H1 (cell line): ENCODE measurements at regions not wholly inside any gene's neighbourhood (a gene's known extent, or its start where the extent isn't known, plus 50 kb on each side); places are given as distances from the start of the nearest gene placed in this dataset.

Source experiments
- CTCF ChIA-PET: fragments of 300-600 bp; sonication (Branson Sonifier 250); formaldehyde crosslinking; loops from one replicate; lab custom pipeline; 2021; ENCODE audit not compliant: partially characterized antibody; lab: Charles Lee
- POLR2A ChIA-PET: fragments of 300-600 bp; sonication (Branson Sonifier 250); formaldehyde crosslinking; loops from one replicate; lab custom pipeline; 2021; ENCODE audit warnings: inconsistent platforms; ENCODE audit not compliant: partially characterized antibody; lab: Charles Lee
- DNase-seq, 2 experiments: peaks; one replicate each; pipeline versions ENCODE4 v3.0.0 to v3.0.0-alpha.2; 2010 to 2022; ENCODE audit warnings: low spot score in 2 of 2, low read depth in 1 of 2, mixed read lengths in 1 of 2
- FAIRE-seq: peaks from 2 replicates; lab custom pipeline; 2011; peaks lifted over from hg19 to GRCh38; lab: Jason Lieb, UNC
- H2AFZ ChIP-seq: 2 replicates; pipeline ENCODE4 v1.8.1; 2012; ENCODE audit warnings: low read length, inconsistent platforms
- H2AK5ac ChIP-seq: 2 replicates; pipeline ENCODE4 v1.6.1; 2013; ENCODE audit warnings: low read depth, low read length
- H2BK120ac ChIP-seq: replicated peaks from 2 replicates; pipeline ENCODE3; 2013; ENCODE audit warnings: low read depth, low read length, inconsistent platforms
- H2BK12ac ChIP-seq: 2 replicates; pipeline ENCODE4 v1.6.1; 2013; ENCODE audit warnings: low read depth, low read length
- H2BK15ac ChIP-seq: 2 replicates; pipeline ENCODE4 v1.6.1; 2013; ENCODE audit warnings: low read length
- H2BK20ac ChIP-seq: 2 replicates; pipeline ENCODE4 v1.6.1; 2013; ENCODE audit warnings: low read length
- H2BK5ac ChIP-seq: 2 replicates; pipeline ENCODE4 v1.6.1; 2013; ENCODE audit warnings: low read depth, low read length
- H3K14ac ChIP-seq: 2 replicates; pipeline ENCODE4 v1.6.1; 2013; ENCODE audit warnings: inconsistent platforms; ENCODE audit not compliant: insufficient read length
- H3K18ac ChIP-seq: 2 replicates; pipeline ENCODE4 v1.6.1; 2013; ENCODE audit warnings: low read length; ENCODE audit errors: extremely low read depth
- H3K23ac ChIP-seq: 2 replicates; pipeline ENCODE4 v1.6.1; 2013; ENCODE audit warnings: inconsistent platforms; ENCODE audit not compliant: insufficient read length
- H3K23me2 ChIP-seq: 2 replicates; pipeline ENCODE4 v1.6.1; 2013; ENCODE audit warnings: low read depth, low read length
- H3K27ac ChIP-seq: 2 replicates; pipeline ENCODE4 v1.6.1; 2011; ENCODE audit warnings: low read depth, low read length, inconsistent platforms
- H3K27me3 ChIP-seq, 4 experiments: replicated peaks in 1 of 4; 1 replicate in 1 of 4; 2 replicates in 3 of 4; pipeline versions ENCODE4 v1.6.1 to v1.8.1; 2011 to 2013; ENCODE audit warnings: low read length in 3 of 4, mild to moderate bottlenecking in 3 of 4, inconsistent platforms in 2 of 4, mixed read lengths in 2 of 4, moderate library complexity in 1 of 4; ENCODE audit not compliant: control insufficient read depth in 3 of 4, insufficient read depth in 3 of 4; ENCODE audit errors: extremely low read depth in 1 of 4
- H3K36me3 ChIP-seq, 4 experiments: 2 replicates each; pipeline versions ENCODE4 v1.6.1 to v1.8.1; 2011 to 2013; ENCODE audit warnings: mild to moderate bottlenecking in 4 of 4, low read length in 3 of 4, moderate library complexity in 2 of 4, control low read depth in 1 of 4, inconsistent platforms in 1 of 4; ENCODE audit not compliant: insufficient read depth in 4 of 4, control insufficient read depth in 2 of 4
- H3K4ac ChIP-seq: replicated peaks from 2 replicates; pipeline ENCODE3; 2013; ENCODE audit warnings: low read length, low read depth, mixed read lengths, inconsistent platforms; ENCODE audit not compliant: insufficient read length
- H3K4me1 ChIP-seq, 4 experiments: replicated peaks in 1 of 4; 1 replicate in 1 of 4; 2 replicates in 3 of 4; pipeline versions ENCODE4 v1.6.1 to v1.8.1; 2011 to 2013; ENCODE audit warnings: low read length in 3 of 4, inconsistent platforms in 2 of 4, mixed read lengths in 1 of 4; ENCODE audit not compliant: insufficient read depth in 4 of 4, control insufficient read depth in 3 of 4
- H3K4me2 ChIP-seq, 2 experiments: 2 replicates each; pipeline versions ENCODE4 v1.6.1 to v1.8.1; 2011 to 2013; ENCODE audit warnings: low read depth in 2 of 2, low read length in 2 of 2, control low read depth in 1 of 2, inconsistent platforms in 1 of 2, mild to moderate bottlenecking in 1 of 2; ENCODE audit not compliant: insufficient read depth in 1 of 2
- H3K4me3 ChIP-seq, 4 experiments: fragments of 200-600, 300-600 bp in 1 of 4; sonication (generic), shearing (Covaris generic), sonication (Bioruptor Twin) in 1 of 4; 2 replicates each; pipeline versions ENCODE4 v1.5.1 to v1.8.1; 2011 to 2016; ENCODE audit warnings: low read length in 4 of 4, low read depth in 3 of 4, control low read depth in 2 of 4, inconsistent platforms in 2 of 4, mild to moderate bottlenecking in 2 of 4, mixed read lengths in 1 of 4, moderate library complexity in 1 of 4; ENCODE audit not compliant: insufficient read depth in 2 of 4; ENCODE audit errors: extremely low read depth in 1 of 4
- H3K56ac ChIP-seq: replicated peaks from 2 replicates; pipeline ENCODE3; 2013; ENCODE audit warnings: low read depth, mild to moderate bottlenecking, mixed read lengths, low read length, inconsistent platforms; ENCODE audit not compliant: insufficient read length
- H3K79me1 ChIP-seq: 2 replicates; pipeline ENCODE4 v1.6.1; 2013; ENCODE audit warnings: low read depth, low read length, control low read depth
- H3K79me2 ChIP-seq, 2 experiments: 2 replicates each; pipeline versions ENCODE4 v1.6.1 to v1.8.1; 2012 to 2013; ENCODE audit warnings: low read length in 2 of 2, mild to moderate bottlenecking in 2 of 2, inconsistent platforms in 1 of 2; ENCODE audit not compliant: insufficient read depth in 2 of 2, control insufficient read depth in 1 of 2
- H3K9ac ChIP-seq, 4 experiments: replicated peaks in 1 of 4; 1 replicate in 1 of 4; 2 replicates in 3 of 4; pipeline versions ENCODE4 v1.6.1 to v1.8.1; 2011 to 2013; ENCODE audit warnings: low read depth in 3 of 4, low read length in 3 of 4, control low read depth in 2 of 4, mild to moderate bottlenecking in 2 of 4, moderate library complexity in 2 of 4, inconsistent platforms in 1 of 4; ENCODE audit errors: extremely low read depth in 1 of 4
- H3K9me3 ChIP-seq, 2 experiments: 2 replicates each; pipeline versions ENCODE4 v1.6.1 to v1.8.1; 2012 to 2013; ENCODE audit warnings: mild to moderate bottlenecking in 2 of 2, moderate library complexity in 2 of 2, control low read depth in 1 of 2, inconsistent platforms in 1 of 2, low read depth in 1 of 2, low read length in 1 of 2, mixed read lengths in 1 of 2; ENCODE audit not compliant: insufficient read depth in 2 of 2
- H4K20me1 ChIP-seq, 2 experiments: replicated peaks in 1 of 2; 2 replicates each; pipeline versions ENCODE3 to v1.8.1; 2011 to 2013; ENCODE audit warnings: inconsistent platforms in 2 of 2, low read length in 2 of 2, mild to moderate bottlenecking in 1 of 2; ENCODE audit not compliant: insufficient read depth in 2 of 2, control insufficient read depth in 1 of 2
- H4K5ac ChIP-seq: 2 replicates; pipeline ENCODE4 v1.6.1; 2013; ENCODE audit warnings: low read length, low read depth, mixed read lengths, inconsistent platforms; ENCODE audit not compliant: insufficient read length
- H4K8ac ChIP-seq: 2 replicates; pipeline ENCODE4 v1.8.0; 2013; ENCODE audit warnings: mild to moderate bottlenecking, moderate library complexity, low read length, inconsistent platforms; ENCODE audit not compliant: insufficient read depth; ENCODE audit errors: extremely low read depth
- H4K91ac ChIP-seq: replicated peaks from 2 replicates; pipeline ENCODE3; 2013; ENCODE audit warnings: low read length, mixed read lengths, inconsistent platforms; ENCODE audit not compliant: insufficient read length
- ASH2L ChIP-seq: fragments of 200-600, 300-600 bp; sonication (generic); IDR thresholded peaks from one replicate; pipeline ENCODE4 v1.7.1; 2017; ENCODE audit warnings: low read length
- ATF2 ChIP-seq: IDR thresholded peaks from 2 replicates; pipeline ENCODE4 v1.6.1; 2012; ENCODE audit warnings: low read length, inconsistent platforms
- ATF3 ChIP-seq: IDR thresholded peaks from 2 replicates; pipeline ENCODE4 v1.6.1; 2011; ENCODE audit warnings: low read depth, mild to moderate bottlenecking, low read length; ENCODE audit not compliant: insufficient read depth
- CHD2 ChIP-seq: IDR thresholded peaks from 2 replicates; pipeline ENCODE4 v1.6.1; 2012; ENCODE audit warnings: low read length, improper control_type of control experiment
- CREB1 ChIP-seq: IDR thresholded peaks from 2 replicates; pipeline ENCODE4 v1.6.1; 2012; ENCODE audit warnings: inconsistent platforms
- GTF2F1 ChIP-seq: IDR thresholded peaks from 2 replicates; pipeline ENCODE4 v1.6.1; 2012; ENCODE audit warnings: low read depth, low read length, improper control_type of control experiment, borderline replicate concordance
- KDM1A ChIP-seq: fragments of 200-600, 300-600 bp; sonication (generic); IDR thresholded peaks from 2 replicates; pipeline ENCODE4 v1.7.1; 2016; ENCODE audit warnings: mild to moderate bottlenecking, low read length, borderline replicate concordance
- NANOG ChIP-seq: IDR thresholded peaks from 2 replicates; pipeline ENCODE4 v1.6.1; 2011; ENCODE audit warnings: low read length, low read depth, mild to moderate bottlenecking, inconsistent platforms; ENCODE audit not compliant: insufficient read depth, poor library complexity, severe bottlenecking
- POU5F1 ChIP-seq: IDR thresholded peaks from 2 replicates; pipeline ENCODE4 v1.6.1; 2011; ENCODE audit warnings: low read depth, mild to moderate bottlenecking, low read length, moderate library complexity
- RXRA ChIP-seq: IDR thresholded peaks from 2 replicates; pipeline ENCODE4 v1.6.1; 2011; ENCODE audit warnings: low read depth, mild to moderate bottlenecking, low read length, moderate library complexity; ENCODE audit not compliant: insufficient read depth
- TCF12 ChIP-seq: IDR thresholded peaks from 2 replicates; pipeline ENCODE4 v1.6.1; 2011; ENCODE audit warnings: low read depth, mild to moderate bottlenecking, low read length
- TEAD4 ChIP-seq: IDR thresholded peaks from 2 replicates; pipeline ENCODE4 v1.6.1; 2012; ENCODE audit warnings: low read depth, low read length, inconsistent platforms, mixed read lengths
- WGBS, 2 experiments: shearing (Covaris generic) in 1 of 2; methylation state at CpG; one replicate each; pipeline versions ENCODE4 v1.1.6 to v1.1.7; 2013 to 2015; ENCODE audit warnings: low lambda C conversion rate in 2 of 2, mixed read lengths in 2 of 2, inconsistent platforms in 1 of 2, low coverage in 1 of 2, missing lambda C conversion rate in 1 of 2; ENCODE audit not compliant: insufficient replicate concordance in 2 of 2, insufficient coverage in 1 of 2, insufficient read length in 1 of 2; ENCODE audit errors: extremely low coverage in 1 of 2, missing lambda C conversion rate in 1 of 2; 5-methylcytosine and 5-hydroxymethylcytosine counted together

GRCh38 chr10:4755286-4755989 is 70.6 kb upstream of the AKR1E2 start:
- 90% methylated on average over 10 of the region's 10 CpGs; no CpG with 5 or more reads in 1 of the 2 experiments for WGBS, 2 experiments
- no peak overlapping the region for H3K4me2 ChIP-seq
- CTCF ChIA-PET: interaction anchor here (1.0 kb wide), 1 partner anchor 11 kb away, joined by 6 read pairs; no protein-coding TSS in a partner anchor
- no peak overlapping the region for H3K18ac ChIP-seq
- H4K91ac ChIP-seq: no peak overlapping the region
- H3K79me1 ChIP-seq: no peaks in the 10 kb centered on the region
- no peak overlapping the region for H3K23ac ChIP-seq
- no peak overlapping the region for H2BK5ac ChIP-seq
- H2AFZ ChIP-seq: no peak overlapping the region
- no peak overlapping the region for H3K4me3 ChIP-seq
- H2BK120ac ChIP-seq: no peak overlapping the region
- H4K8ac ChIP-seq: no peak overlapping the region
- H3K4me1 ChIP-seq: no peaks in the 10 kb centered on the region
- no peak overlapping the region for H2BK20ac ChIP-seq
- H3K23me2 ChIP-seq: no peaks in the 10 kb centered on the region
- H2AK5ac ChIP-seq: no peak overlapping the region
- no peak overlapping the region for H3K4ac ChIP-seq
- no peaks in the 10 kb centered on the region for H3K36me3 ChIP-seq
- POLR2A ChIA-PET: no interaction called here
- H4K5ac ChIP-seq: no peak overlapping the region
- no peaks in the 10 kb centered on the region for H3K9me3 ChIP-seq
- no peaks in the 10 kb centered on the region for H3K79me2 ChIP-seq
- H3K27ac ChIP-seq: no peak overlapping the region
- FAIRE-seq: no peak
- H2BK15ac ChIP-seq: no peak overlapping the region
- H2BK12ac ChIP-seq: no peak overlapping the region
- no peak for DNase-seq
- H3K56ac ChIP-seq: no peak overlapping the region
- H3K27me3 ChIP-seq: no peaks in the 10 kb centered on the region
- H3K9ac ChIP-seq: no peak overlapping the region
- H4K20me1 ChIP-seq: no peaks in the 10 kb centered on the region
- H3K14ac ChIP-seq: no peak overlapping the region
- TF ChIP-seq KDM1A (no peak), GTF2F1 (no peak), TCF12 (no peak), NANOG (no peak), ASH2L (no peak), ATF2 (no peak), POU5F1 (no peak), CHD2 (no peak), TEAD4 (no peak), ATF3 (no peak), RXRA (no peak), CREB1 (no peak)
